ENCODE measurements at regions not wholly inside any gene's neighbourhood (a gene's known extent, or its start where the extent isn't known, plus 50 kb on each side); places are given as distances from the start of the nearest gene placed in this dataset.

DNA sequence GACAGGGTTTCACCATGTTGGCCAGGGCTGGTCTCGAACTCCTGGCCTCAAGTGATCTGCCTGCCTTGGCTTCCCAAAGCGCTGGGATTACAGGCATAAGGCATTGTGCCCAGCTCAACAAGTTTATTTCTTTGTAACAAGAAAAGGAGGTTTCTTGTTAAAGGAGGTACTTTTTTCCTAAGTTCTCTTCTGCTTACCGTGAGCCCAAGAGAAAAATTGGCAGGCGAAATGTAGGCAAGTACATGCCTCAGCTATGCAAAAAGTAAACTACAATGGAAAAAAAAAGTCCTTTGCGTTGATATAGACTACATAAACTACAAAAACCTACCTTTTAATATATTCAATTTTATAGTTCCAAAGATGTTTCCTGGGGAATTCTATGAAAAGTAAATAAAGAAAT is 122.6 kb downstream of the DKK1 start:
- TF ChIP-seq, protein P1, sequence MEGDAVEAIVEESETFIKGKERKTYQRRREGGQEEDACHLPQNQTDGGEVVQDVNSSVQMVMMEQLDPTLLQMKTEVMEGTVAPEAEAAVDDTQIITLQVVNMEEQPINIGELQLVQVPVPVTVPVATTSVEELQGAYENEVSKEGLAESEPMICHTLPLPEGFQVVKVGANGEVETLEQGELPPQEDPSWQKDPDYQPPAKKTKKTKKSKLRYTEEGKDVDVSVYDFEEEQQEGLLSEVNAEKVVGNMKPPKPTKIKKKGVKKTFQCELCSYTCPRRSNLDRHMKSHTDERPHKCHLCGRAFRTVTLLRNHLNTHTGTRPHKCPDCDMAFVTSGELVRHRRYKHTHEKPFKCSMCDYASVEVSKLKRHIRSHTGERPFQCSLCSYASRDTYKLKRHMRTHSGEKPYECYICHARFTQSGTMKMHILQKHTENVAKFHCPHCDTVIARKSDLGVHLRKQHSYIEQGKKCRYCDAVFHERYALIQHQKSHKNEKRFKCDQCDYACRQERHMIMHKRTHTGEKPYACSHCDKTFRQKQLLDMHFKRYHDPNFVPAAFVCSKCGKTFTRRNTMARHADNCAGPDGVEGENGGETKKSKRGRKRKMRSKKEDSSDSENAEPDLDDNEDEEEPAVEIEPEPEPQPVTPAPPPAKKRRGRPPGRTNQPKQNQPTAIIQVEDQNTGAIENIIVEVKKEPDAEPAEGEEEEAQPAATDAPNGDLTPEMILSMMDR (conservative IDR thresholded peaks at IDR 0.05; ENCODE audit: low read depth, low read length) = no peak
- no peak for TF ChIP-seq NFE2L2 (IDR thresholded peaks at IDR 0.05; ENCODE audit: low read depth, low read length)
- TF ChIP-seq CEBPB (IDR thresholded peaks at IDR 0.05; ENCODE audit: low read depth, low read length) = no peak
- no peak for TF ChIP-seq FOS (IDR thresholded peaks at IDR 0.05; ENCODE audit: low read depth, low read length)
- TF ChIP-seq POLR2A (IDR thresholded peaks at IDR 0.05; ENCODE audit: low read depth, low read length) = no peak
- no peak for TF ChIP-seq RCOR1 (IDR thresholded peaks at IDR 0.05; ENCODE audit: insufficient replicate concordance, low read length)
- no peak for TF ChIP-seq MXI1 (IDR thresholded peaks at IDR 0.05; ENCODE audit: borderline replicate concordance, low read depth, low read length)

All from IMR-90 (cell line).